LHCN-M2 (cell line): ENCODE measurements at regions not wholly inside any gene's neighbourhood (a gene's known extent, or its start where the extent isn't known, plus 50 kb on each side); places are given as distances from the start of the nearest gene placed in this dataset.
"Not testable (repeated sequence)": the region's sequence is repeated elsewhere in the genome, so short reads cannot be mapped to it uniquely, and the experiment has no call there.

Source experiments
- DNase-seq: peaks from one replicate; pipeline ENCODE4 v3.0.0-alpha.2; 2012; ENCODE audit warnings: low read depth

GRCh38 chr19:29154163-29154562 is 58.8 kb downstream of the UQCRFS1 start:
- DNase-seq, result no peak

- no peak for DNase-seq
These were observed 67.2 kb downstream of the UQCRFS1 start for GRCh38 chr19:29145756-29146155.

GRCh38 chr19:29143183-29143582 is 69.8 kb downstream of the UQCRFS1 start:
- DNase-seq, result no peak

- DNase-seq, result no peak
These were observed 73.7 kb downstream of the UQCRFS1 start for GRCh38 chr19:29139227-29139626.

GRCh38 chr19:29138206-29138605 is 74.7 kb downstream of the UQCRFS1 start:
- DNase-seq, result not testable (repeated sequence)

- no peak for DNase-seq
These were observed 81.5 kb downstream of the UQCRFS1 start for GRCh38 chr19:29131456-29131855.

- no peak for DNase-seq
These were observed 83.8 kb downstream of the UQCRFS1 start for GRCh38 chr19:29129148-29129547.

GRCh38 chr19:29128203-29128602 is 84.7 kb downstream of the UQCRFS1 start:
- DNase-seq, result no peak

- DNase-seq, result no peak
These were observed 90.8 kb downstream of the UQCRFS1 start for GRCh38 chr19:29122185-29122584.

- peak; percentile 1 for DNase-seq
These were observed 91.3 kb downstream of the UQCRFS1 start for GRCh38 chr19:29121684-29122083.

- DNase-seq, result no peak
These were observed 92.5 kb downstream of the UQCRFS1 start for GRCh38 chr19:29120466-29120865.

GRCh38 chr19:29119590-29119989 is 93.4 kb downstream of the UQCRFS1 start:
- peak; percentile 4 for DNase-seq

GRCh38 chr19:29118389-29118788 is 94.6 kb downstream of the UQCRFS1 start:
- peak; percentile 1 for DNase-seq

GRCh38 chr19:29117926-29118325 is 95.0 kb downstream of the UQCRFS1 start:
- no peak for DNase-seq

GRCh38 chr19:29115181-29115580 is 97.8 kb downstream of the UQCRFS1 start:
- DNase-seq, result no peak

- no peak for DNase-seq
These were observed 99.1 kb downstream of the UQCRFS1 start for GRCh38 chr19:29113838-29114237.

- DNase-seq, result no peak
These were observed 101.4 kb downstream of the UQCRFS1 start for GRCh38 chr19:29111576-29111975.

- no peak for DNase-seq
These were observed 105.1 kb downstream of the UQCRFS1 start for GRCh38 chr19:29107831-29108230.

- DNase-seq, result no peak
These were observed 106.5 kb downstream of the UQCRFS1 start for GRCh38 chr19:29106346-29106885.

GRCh38 chr19:29105629-29106292 is 107.2 kb downstream of the UQCRFS1 start:
- DNase-seq, result no peak

- no peak for DNase-seq
These were observed 108.2 kb downstream of the UQCRFS1 start for GRCh38 chr19:29104605-29105241.

- DNase-seq, result peak; percentile 78
These were observed 114.0 kb downstream of the UQCRFS1 start for GRCh38 chr19:29098863-29099481.

GRCh38 chr19:29098091-29098490 is 114.9 kb downstream of the UQCRFS1 start:
- DNase-seq, result no peak
